ENCODE measurements at regions not wholly inside any gene's neighbourhood (a gene's known extent, or its start where the extent isn't known, plus 50 kb on each side); places are given as distances from the start of the nearest gene placed in this dataset.

GRCh38 chr2:176567361-176567760, 298.1 kb downstream of the MTX2 start:
- no peaks in the 10 kb centered on the region for H3K27me3 ChIP-seq
- H3K4me3 ChIP-seq, result no peak overlapping the region
- H3K36me3 ChIP-seq (ENCODE audit: low read depth, missing control alignments), result no peaks in the 10 kb centered on the region
- WGBS, 2 donors, result 88 to 93% methylated on average over 2 of the region's 2 CpGs
- no peak for DNase-seq
- no peaks in the 10 kb centered on the region for H3K9me3 ChIP-seq
- H3K4me1 ChIP-seq, result peaks cover 3% of the 10 kb centered on the region
- no peak for TF ChIP-seq CTCF (IDR thresholded peaks at IDR 0.05)
- no peak for TF ChIP-seq POLR2A (IDR thresholded peaks at IDR 0.05)
- no peak overlapping the region for H3K27ac ChIP-seq
- intact Hi-C loops (cut with DNase I; ENCODE audit: low total_unique reads), result no loop called here

GRCh38 chr2:176569574-176569973, 300.3 kb downstream of the MTX2 start:
- Histone ChIP-seq H3K27ac (no peak overlapping the region), H3K9me3 (no peaks in the 10 kb centered on the region), H3K36me3 (ENCODE audit: low read depth, missing control alignments) (no peaks in the 10 kb centered on the region), H3K4me1 (no peaks in the 10 kb centered on the region), H3K27me3 (no peaks in the 10 kb centered on the region), H3K4me3 (no peak overlapping the region)
- intact Hi-C loops (cut with DNase I; ENCODE audit: low total_unique reads), result no loop called here
- TF ChIP-seq CTCF (IDR thresholded peaks at IDR 0.05) (no peak), POLR2A (IDR thresholded peaks at IDR 0.05) (no peak)
- 90 to 96% methylated on average over 3 of the region's 3 CpGs for WGBS, 2 donors
- DNase-seq, result no peak

- Histone ChIP-seq H3K9me3 (no peaks in the 10 kb centered on the region), H3K36me3 (ENCODE audit: low read depth, missing control alignments) (no peaks in the 10 kb centered on the region), H3K4me3 (no peak overlapping the region), H3K27me3 (no peaks in the 10 kb centered on the region), H3K27ac (no peak overlapping the region), H3K4me1 (no peaks in the 10 kb centered on the region)
- intact Hi-C loops (cut with DNase I; ENCODE audit: low total_unique reads), result no loop called here
- TF ChIP-seq POLR2A (IDR thresholded peaks at IDR 0.05), result no peak
- no peak for TF ChIP-seq CTCF (IDR thresholded peaks at IDR 0.05)
- WGBS, 2 donors, result 77 to 85% methylated on average over 4 of the region's 4 CpGs
- no peak for DNase-seq
These were observed 304.6 kb downstream of the MTX2 start for GRCh38 chr2:176573612-176574483.

- Histone ChIP-seq H3K4me3 (no peak overlapping the region), H3K27me3 (no peaks in the 10 kb centered on the region)
- intact Hi-C loops (cut with DNase I; ENCODE audit: low total_unique reads), result no loop called here
These were observed 305.4 kb downstream of the MTX2 start for GRCh38 chr2:176574484-176575236.

More at GRCh38 chr2:176574484-176575236, 305.4 kb downstream of the MTX2 start:
- Histone ChIP-seq H3K36me3 (ENCODE audit: low read depth, missing control alignments) (no peaks in the 10 kb centered on the region), H3K9me3 (no peaks in the 10 kb centered on the region), H3K27ac (no peak overlapping the region), H3K4me1 (no peaks in the 10 kb centered on the region)
- no peak for TF ChIP-seq CTCF (IDR thresholded peaks at IDR 0.05)
- TF ChIP-seq POLR2A (IDR thresholded peaks at IDR 0.05), result no peak
- WGBS, 2 donors, result 85 to 91% methylated on average over 9 of the region's 9 CpGs
- no peak for DNase-seq
